Calu3 (cell line): ENCODE measurements at regions not wholly inside any gene's neighbourhood (a gene's known extent, or its start where the extent isn't known, plus 50 kb on each side); places are given as distances from the start of the nearest gene placed in this dataset.

ENCODE experiments used
- BruUV-seq: library from RNA; stranded (reverse); fragments of 400-500 nt; replicated peaks from 2 replicates; lab custom pipeline; 2021; lab: Mats Ljungman, UMichigan
- CTCF ChIA-PET: fragments of 300-600 bp; sonication (Branson Sonifier 250); formaldehyde crosslinking; loops from one replicate; lab custom pipeline; 2022; ENCODE audit warnings: antibody characterized with exemption; lab: Charles Lee
- DNase-seq: peaks from one replicate; pipeline ENCODE4 v3.0.0; 2022
- H3K27ac Mint-ChIP-seq: one replicate; pipeline ENCODE4 v1.8.0; 2022; ENCODE audit warnings: mixed read lengths; ENCODE audit not compliant: unreplicated experiment
- H3K27me3 Mint-ChIP-seq: one replicate; pipeline ENCODE4 v1.8.0; 2022; ENCODE audit warnings: mixed read lengths; ENCODE audit not compliant: unreplicated experiment
- H3K36me3 Mint-ChIP-seq: one replicate; pipeline ENCODE4 v1.8.0; 2022; ENCODE audit warnings: mild to moderate bottlenecking, moderate library complexity, mixed read lengths; ENCODE audit not compliant: insufficient read depth, unreplicated experiment
- H3K4me1 Mint-ChIP-seq: one replicate; pipeline ENCODE4 v1.8.0; 2022; ENCODE audit warnings: mild to moderate bottlenecking, low read depth, mixed read lengths; ENCODE audit not compliant: unreplicated experiment
- H3K4me3 Mint-ChIP-seq: one replicate; pipeline ENCODE4 v1.8.0; 2022; ENCODE audit warnings: mild to moderate bottlenecking, low read depth, moderate library complexity, mixed read lengths; ENCODE audit not compliant: unreplicated experiment
- H3K9me3 Mint-ChIP-seq: one replicate; pipeline ENCODE4 v1.8.0; 2022; ENCODE audit warnings: low read depth, mixed read lengths; ENCODE audit not compliant: unreplicated experiment
- intact Hi-C: fragments of 100-400 bp; cut with micrococcal nuclease; formaldehyde crosslinking; loops from one replicate; pipeline ENCODE4 v1.10.0; 2022; ENCODE audit not compliant: unreplicated experiment
- TF ChIP-seq, protein P1 (sequence below): fragments of 200-600 bp; IDR thresholded peaks from one replicate; pipeline ENCODE4 v1.8.0; 2022; ENCODE audit warnings: antibody characterized with exemption; ENCODE audit not compliant: unreplicated experiment

DNA sequence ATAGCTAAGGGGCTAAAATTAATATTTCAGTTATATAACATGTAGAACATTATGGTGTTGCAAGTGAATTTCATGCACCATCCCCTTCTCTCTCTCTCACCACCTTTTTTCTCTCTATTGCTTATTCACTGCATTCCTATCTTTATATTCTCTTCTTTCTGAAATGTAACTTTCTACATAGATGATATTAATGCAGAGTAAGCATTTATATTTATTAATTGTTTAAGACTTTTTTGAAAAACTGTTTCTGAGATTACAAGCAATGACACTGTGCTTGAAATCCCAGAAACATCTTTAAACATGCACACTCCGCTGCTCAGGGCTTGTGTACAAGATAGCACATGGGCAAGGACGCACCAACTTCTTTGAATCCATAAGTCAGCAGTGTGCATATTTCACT, 567.7 kb upstream of the SGCD start:
- no peaks in the 10 kb centered on the region for H3K36me3 Mint-ChIP-seq
- TF ChIP-seq, protein P1, sequence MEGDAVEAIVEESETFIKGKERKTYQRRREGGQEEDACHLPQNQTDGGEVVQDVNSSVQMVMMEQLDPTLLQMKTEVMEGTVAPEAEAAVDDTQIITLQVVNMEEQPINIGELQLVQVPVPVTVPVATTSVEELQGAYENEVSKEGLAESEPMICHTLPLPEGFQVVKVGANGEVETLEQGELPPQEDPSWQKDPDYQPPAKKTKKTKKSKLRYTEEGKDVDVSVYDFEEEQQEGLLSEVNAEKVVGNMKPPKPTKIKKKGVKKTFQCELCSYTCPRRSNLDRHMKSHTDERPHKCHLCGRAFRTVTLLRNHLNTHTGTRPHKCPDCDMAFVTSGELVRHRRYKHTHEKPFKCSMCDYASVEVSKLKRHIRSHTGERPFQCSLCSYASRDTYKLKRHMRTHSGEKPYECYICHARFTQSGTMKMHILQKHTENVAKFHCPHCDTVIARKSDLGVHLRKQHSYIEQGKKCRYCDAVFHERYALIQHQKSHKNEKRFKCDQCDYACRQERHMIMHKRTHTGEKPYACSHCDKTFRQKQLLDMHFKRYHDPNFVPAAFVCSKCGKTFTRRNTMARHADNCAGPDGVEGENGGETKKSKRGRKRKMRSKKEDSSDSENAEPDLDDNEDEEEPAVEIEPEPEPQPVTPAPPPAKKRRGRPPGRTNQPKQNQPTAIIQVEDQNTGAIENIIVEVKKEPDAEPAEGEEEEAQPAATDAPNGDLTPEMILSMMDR, result no peak
- intact Hi-C loops, result no loop called here

DNA sequence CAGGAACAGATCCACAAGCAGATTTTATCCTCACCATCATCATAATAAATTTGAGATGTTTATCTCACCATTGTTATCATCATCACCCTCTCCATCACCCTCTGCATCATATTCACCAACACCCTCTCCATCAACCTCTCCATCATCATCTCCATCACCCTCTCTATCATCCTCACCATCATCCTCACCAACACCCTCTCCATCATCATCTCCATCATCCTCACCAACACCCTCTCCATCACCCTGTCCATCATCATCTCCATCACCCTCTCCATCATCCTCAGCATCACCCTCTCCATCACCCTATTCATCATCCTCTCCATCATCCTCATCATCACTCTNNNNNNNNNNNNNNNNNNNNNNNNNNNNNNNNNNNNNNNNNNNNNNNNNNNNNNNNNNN, 567.0 kb upstream of the SGCD start:
- no peaks in the 10 kb centered on the region for H3K36me3 Mint-ChIP-seq
- CTCF ChIA-PET, result no interaction called here
- no peak for DNase-seq
- BruUV-seq, result no TSS peak
- no peak overlapping the region for H3K4me3 Mint-ChIP-seq
- intact Hi-C loops, result no loop called here
- H3K4me1 Mint-ChIP-seq, result no peaks in the 10 kb centered on the region
- H3K27me3 Mint-ChIP-seq, result no peaks in the 10 kb centered on the region
- H3K9me3 Mint-ChIP-seq, result peaks cover 24% of the 10 kb centered on the region
- TF ChIP-seq, protein P1, result no peak
- H3K27ac Mint-ChIP-seq, result no peak overlapping the region

More for the DNA sequence above, 567.7 kb upstream of the SGCD start:
- CTCF ChIA-PET, result no interaction called here
- H3K27ac Mint-ChIP-seq, result no peak overlapping the region
- BruUV-seq, result no TSS peak
- no peaks in the 10 kb centered on the region for H3K4me1 Mint-ChIP-seq
- no peak overlapping the region for H3K4me3 Mint-ChIP-seq
- no peak for DNase-seq
- no peaks in the 10 kb centered on the region for H3K27me3 Mint-ChIP-seq
- peaks cover 25% of the 10 kb centered on the region for H3K9me3 Mint-ChIP-seq

DNA sequence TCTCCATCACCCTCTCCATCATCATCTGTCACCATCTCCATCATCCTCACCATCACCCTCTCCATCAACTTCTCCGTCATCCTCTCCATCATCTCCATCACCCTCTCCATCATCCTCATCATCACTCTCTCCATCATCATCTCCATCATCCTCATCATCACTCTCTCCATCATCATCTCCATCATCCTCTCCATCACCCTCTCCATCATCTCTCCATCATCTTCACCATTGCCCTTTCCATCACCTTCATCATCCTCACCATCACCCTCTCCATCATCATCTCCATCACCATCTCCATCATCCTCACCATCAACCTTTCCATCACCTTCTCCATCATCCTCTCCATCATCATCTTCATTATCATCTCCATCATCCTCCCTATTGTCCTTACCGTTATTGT, 565.5 kb upstream of the SGCD start:
- H3K9me3 Mint-ChIP-seq, result peaks cover 23% of the 10 kb centered on the region
- no peaks in the 10 kb centered on the region for H3K27me3 Mint-ChIP-seq
- H3K4me3 Mint-ChIP-seq, result no peak overlapping the region
- H3K36me3 Mint-ChIP-seq, result no peaks in the 10 kb centered on the region
- H3K27ac Mint-ChIP-seq, result no peak overlapping the region
- CTCF ChIA-PET, result no interaction called here
- BruUV-seq, result no TSS peak
- H3K4me1 Mint-ChIP-seq, result no peaks in the 10 kb centered on the region
- intact Hi-C loops, result no loop called here
- TF ChIP-seq, protein P1, result no peak
- DNase-seq, result no peak

DNA sequence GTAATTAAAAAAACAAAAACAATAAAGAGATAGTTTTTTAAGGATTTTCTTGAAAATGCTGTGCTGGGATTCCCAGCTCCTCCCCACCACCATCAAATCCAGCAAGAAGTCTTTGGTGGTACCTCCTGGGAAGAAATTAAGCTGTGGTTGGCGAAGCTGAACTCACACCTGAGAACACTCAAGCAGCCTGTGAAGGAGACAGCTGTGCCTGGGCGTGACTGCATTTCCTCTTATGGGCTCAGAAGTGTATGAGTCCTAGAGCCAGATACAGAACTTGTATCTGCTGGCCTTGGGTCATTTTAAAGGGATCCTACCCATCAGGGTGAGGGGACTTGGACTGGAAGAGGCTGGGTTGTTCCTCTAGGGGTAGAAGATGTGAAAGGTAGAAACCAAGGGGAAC, 561.2 kb upstream of the SGCD start:
- no peaks in the 10 kb centered on the region for H3K36me3 Mint-ChIP-seq
- BruUV-seq, result no TSS peak
- DNase-seq, result no peak
- intact Hi-C loops, result no loop called here
- no peaks in the 10 kb centered on the region for H3K4me1 Mint-ChIP-seq
- no peak overlapping the region for H3K27ac Mint-ChIP-seq
- TF ChIP-seq, protein P1, result no peak
- peaks cover 32% of the 10 kb centered on the region for H3K9me3 Mint-ChIP-seq
- CTCF ChIA-PET, result no interaction called here
- H3K27me3 Mint-ChIP-seq, result no peaks in the 10 kb centered on the region
- H3K4me3 Mint-ChIP-seq, result no peak overlapping the region
